ENCODE measurements at regions not wholly inside any gene's neighbourhood (a gene's known extent, or its start where the extent isn't known, plus 50 kb on each side); places are given as distances from the start of the nearest gene placed in this dataset.

DNA sequence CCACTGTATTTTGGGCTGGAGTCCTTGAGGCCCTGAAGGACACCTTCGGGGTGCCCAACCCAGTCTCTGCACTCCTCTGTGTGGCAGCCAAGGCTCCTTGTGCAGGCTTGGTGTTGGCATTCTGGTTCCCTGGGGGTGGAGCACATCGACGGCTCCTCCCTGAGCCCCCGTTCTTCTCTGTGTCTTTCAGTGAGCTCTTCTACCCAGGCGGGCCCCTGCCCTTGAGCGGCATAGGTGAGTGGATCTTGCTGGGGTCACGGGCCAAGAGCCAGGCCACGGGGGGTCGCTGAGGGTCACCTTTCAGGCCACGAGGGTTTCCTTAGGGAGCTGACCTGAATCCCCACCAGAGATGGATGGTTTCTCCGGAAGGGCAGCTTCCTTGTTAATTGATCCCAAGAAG lies 234.8 kb downstream of the SNRPN start:
- H2AFZ ChIP-seq (replicated peaks; ENCODE audit: low read length, poor library complexity) = no peak overlapping the region
- WGBS, 2 experiments (ENCODE audit: extremely low coverage in 2 of 2, insufficient read length in 1 of 2) = 80% methylated on average over 5 of the region's 11 CpGs; no CpG with 5 or more reads in 1 of the 2 experiments
- no peaks in the 10 kb centered on the region for H3K9me1 ChIP-seq (ENCODE audit: insufficient read depth, low read length)
- DNase-seq (no peak), ATAC-seq (ENCODE audit: low read depth) (no peak)
- no peak overlapping the region for H2BK20ac ChIP-seq (ENCODE audit: low read depth, low read length)
- no peak overlapping the region for H3K14ac ChIP-seq (replicated peaks; ENCODE audit: low read depth, low read length)
- no peak overlapping the region for H3K4ac ChIP-seq (ENCODE audit: low read depth, low read length)
- H2BK15ac ChIP-seq (ENCODE audit: low read depth, low read length) = no peak overlapping the region
- no peak overlapping the region for H4K5ac ChIP-seq (ENCODE audit: low read depth, low read length)
- no peak overlapping the region for H2AK5ac ChIP-seq (ENCODE audit: low read depth, low read length)
- H3K4me3 ChIP-seq (ENCODE audit: insufficient read depth, low read depth, low read length) = no peak overlapping the region
- H3K23ac ChIP-seq (ENCODE audit: low read depth, low read length) = no peak overlapping the region
- no peak overlapping the region for H2BK120ac ChIP-seq (ENCODE audit: low read depth, low read length)
- H3K9ac ChIP-seq (ENCODE audit: low read depth, low read length) = no peak overlapping the region
- no peak overlapping the region for H3K18ac ChIP-seq (ENCODE audit: low read depth, low read length)
- H3K36me3 ChIP-seq (ENCODE audit: control insufficient read depth, insufficient read depth, low read length) = no peaks in the 10 kb centered on the region
- no peaks in the 10 kb centered on the region for H3K79me1 ChIP-seq (ENCODE audit: low read depth in 1 of 2, low read length in 2 of 2)
- H3K9me3 ChIP-seq (ENCODE audit: control insufficient read depth, insufficient read depth, low read length) = peaks cover 83% of the 10 kb centered on the region
- POLR2A ChIA-PET (ENCODE audit: unreplicated experiment) = no interaction called here
- no peaks in the 10 kb centered on the region for H4K20me1 ChIP-seq (ENCODE audit: insufficient read depth, low read length)
- dilution Hi-C loops (cut with HindIII; ENCODE audit: low sequenced_read_pairs, unreplicated experiment) = no loop called here
- H4K8ac ChIP-seq (ENCODE audit: low read depth in 2 of 2, low read length in 2 of 2) = no peak overlapping the region
- CTCF ChIA-PET = no interaction called here
- no TSS peak for BruUV-seq (replicated peaks)
- no peak overlapping the region for H2BK5ac ChIP-seq (ENCODE audit: low read depth, low read length, poor library complexity, severe bottlenecking)
- no peak overlapping the region for H3K27ac ChIP-seq (ENCODE audit: insufficient read depth, low read length)
- H3K56ac ChIP-seq (ENCODE audit: extremely low read depth, insufficient read depth, low read length) = no peak overlapping the region
- H3K4me1 ChIP-seq (ENCODE audit: control insufficient read depth, insufficient read depth, low read length) = no peaks in the 10 kb centered on the region
- no peak overlapping the region for H2AK9ac ChIP-seq (replicated peaks; ENCODE audit: low read depth, low read length, poor library complexity)
- intact Hi-C loops (cut with micrococcal nuclease) = no loop called here
- H3K4me2 ChIP-seq (ENCODE audit: low read depth, low read length) = no peak overlapping the region
- in situ Hi-C loops (cut with MboI; ENCODE audit: low sequenced_read_pairs) = no loop called here
- no peak overlapping the region for H4K91ac ChIP-seq (ENCODE audit: insufficient read depth, low read depth, low read length)
- TF ChIP-seq, protein P1, sequence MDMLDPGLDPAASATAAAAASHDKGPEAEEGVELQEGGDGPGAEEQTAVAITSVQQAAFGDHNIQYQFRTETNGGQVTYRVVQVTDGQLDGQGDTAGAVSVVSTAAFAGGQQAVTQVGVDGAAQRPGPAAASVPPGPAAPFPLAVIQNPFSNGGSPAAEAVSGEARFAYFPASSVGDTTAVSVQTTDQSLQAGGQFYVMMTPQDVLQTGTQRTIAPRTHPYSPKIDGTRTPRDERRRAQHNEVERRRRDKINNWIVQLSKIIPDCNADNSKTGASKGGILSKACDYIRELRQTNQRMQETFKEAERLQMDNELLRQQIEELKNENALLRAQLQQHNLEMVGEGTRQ (IDR thresholded peaks at IDR 0.05; ENCODE audit: low read depth, low read length) = no peak
- no peak for TF ChIP-seq FOS (IDR thresholded peaks at IDR 0.05; ENCODE audit: low read depth, low read length)
- TF ChIP-seq NFE2L2 (IDR thresholded peaks at IDR 0.05; ENCODE audit: low read depth, low read length) = no peak
- TF ChIP-seq, protein P2, sequence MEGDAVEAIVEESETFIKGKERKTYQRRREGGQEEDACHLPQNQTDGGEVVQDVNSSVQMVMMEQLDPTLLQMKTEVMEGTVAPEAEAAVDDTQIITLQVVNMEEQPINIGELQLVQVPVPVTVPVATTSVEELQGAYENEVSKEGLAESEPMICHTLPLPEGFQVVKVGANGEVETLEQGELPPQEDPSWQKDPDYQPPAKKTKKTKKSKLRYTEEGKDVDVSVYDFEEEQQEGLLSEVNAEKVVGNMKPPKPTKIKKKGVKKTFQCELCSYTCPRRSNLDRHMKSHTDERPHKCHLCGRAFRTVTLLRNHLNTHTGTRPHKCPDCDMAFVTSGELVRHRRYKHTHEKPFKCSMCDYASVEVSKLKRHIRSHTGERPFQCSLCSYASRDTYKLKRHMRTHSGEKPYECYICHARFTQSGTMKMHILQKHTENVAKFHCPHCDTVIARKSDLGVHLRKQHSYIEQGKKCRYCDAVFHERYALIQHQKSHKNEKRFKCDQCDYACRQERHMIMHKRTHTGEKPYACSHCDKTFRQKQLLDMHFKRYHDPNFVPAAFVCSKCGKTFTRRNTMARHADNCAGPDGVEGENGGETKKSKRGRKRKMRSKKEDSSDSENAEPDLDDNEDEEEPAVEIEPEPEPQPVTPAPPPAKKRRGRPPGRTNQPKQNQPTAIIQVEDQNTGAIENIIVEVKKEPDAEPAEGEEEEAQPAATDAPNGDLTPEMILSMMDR (conservative IDR thresholded peaks at IDR 0.05; ENCODE audit: low read depth, low read length) = no peak
- no peak for TF ChIP-seq ELK1 (IDR thresholded peaks at IDR 0.05; ENCODE audit: borderline replicate concordance, low read depth, low read length)
- no peak for TF ChIP-seq CHD1 (IDR thresholded peaks at IDR 0.05; ENCODE audit: low read depth, low read length)
- TF ChIP-seq RAD21 (IDR thresholded peaks at IDR 0.05; ENCODE audit: low read length) = no peak
- no peak for TF ChIP-seq MAZ (IDR thresholded peaks at IDR 0.05; ENCODE audit: borderline replicate concordance, low read depth, low read length)
- TF ChIP-seq POLR2A (IDR thresholded peaks at IDR 0.05; ENCODE audit: low read depth, low read length) = no peak
- no peak for TF ChIP-seq SMC3 (IDR thresholded peaks at IDR 0.05; ENCODE audit: low read depth, low read length)
- no peak for TF ChIP-seq BHLHE40 (IDR thresholded peaks at IDR 0.05; ENCODE audit: low read depth, low read length)
- TF ChIP-seq MXI1 (IDR thresholded peaks at IDR 0.05; ENCODE audit: borderline replicate concordance, low read depth, low read length) = no peak
- no peak for TF ChIP-seq RFX5 (IDR thresholded peaks at IDR 0.05; ENCODE audit: low read depth, low read length)
- TF ChIP-seq MAFK (IDR thresholded peaks at IDR 0.05; ENCODE audit: low read depth, low read length) = no peak
- TF ChIP-seq CEBPB (IDR thresholded peaks at IDR 0.05; ENCODE audit: low read depth, low read length) = no peak
- no peaks in the 10 kb centered on the region for H3K27me3 ChIP-seq (ENCODE audit: control insufficient read depth, insufficient read depth, low read length)
